Nephron progenitor cell (in vitro differentiated cells): ENCODE measurements at regions not wholly inside any gene's neighbourhood (a gene's known extent, or its start where the extent isn't known, plus 50 kb on each side); places are given as distances from the start of the nearest gene placed in this dataset.

Source experiments
- DNase-seq: peaks from one replicate; pipeline ENCODE4 v3.0.0; 2021
- H3K27ac Mint-ChIP-seq: 2 replicates; pipeline ENCODE4 v1.8.0; 2021; ENCODE audit warnings: mild to moderate bottlenecking, moderate library complexity, mixed read lengths
- H3K27me3 Mint-ChIP-seq: 2 replicates; pipeline ENCODE4 v1.8.0; 2021; ENCODE audit warnings: mild to moderate bottlenecking, low read depth, mixed read lengths; ENCODE audit not compliant: poor library complexity
- H3K36me3 Mint-ChIP-seq: 2 replicates; pipeline ENCODE4 v1.8.0; 2021; ENCODE audit warnings: low read depth, mixed read lengths
- H3K4me1 Mint-ChIP-seq: 2 replicates; pipeline ENCODE4 v1.8.0; 2021; ENCODE audit warnings: mixed read lengths
- H3K4me3 Mint-ChIP-seq: 2 replicates; pipeline ENCODE4 v1.8.0; 2021; ENCODE audit warnings: mild to moderate bottlenecking, moderate library complexity, mixed read lengths
- H3K9me3 Mint-ChIP-seq: 2 replicates; pipeline ENCODE4 v1.8.0; 2021; ENCODE audit warnings: mild to moderate bottlenecking, moderate library complexity, mixed read lengths
- TF ChIP-seq, protein P1 (sequence below): fragments of 200-600 bp; sonication (generic); IDR thresholded peaks from 2 replicates; pipeline ENCODE4 v1.5.0; 2021; ENCODE audit warnings: antibody characterized with exemption

DNA sequence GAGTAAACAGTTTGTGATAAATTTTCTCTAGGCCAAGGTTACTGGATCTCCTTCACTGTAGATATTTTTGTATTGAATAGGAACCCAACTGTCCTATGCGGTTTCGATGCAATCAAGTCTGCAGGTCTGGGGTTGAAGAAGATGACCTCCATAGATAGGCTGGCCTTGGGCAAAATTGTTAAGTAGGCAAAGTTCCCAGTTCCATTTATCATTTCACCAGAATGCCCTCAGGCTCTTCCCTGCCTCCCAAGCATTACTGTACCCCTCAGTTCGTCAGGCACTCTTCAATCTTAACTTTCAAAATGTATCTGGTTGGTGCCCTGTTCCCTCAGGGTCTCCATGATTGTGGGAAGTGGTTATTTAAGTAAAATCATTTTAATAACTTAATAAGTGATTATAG is 1802.9 kb upstream of the WWC1 start:
- no peak for DNase-seq
- TF ChIP-seq, protein P1, sequence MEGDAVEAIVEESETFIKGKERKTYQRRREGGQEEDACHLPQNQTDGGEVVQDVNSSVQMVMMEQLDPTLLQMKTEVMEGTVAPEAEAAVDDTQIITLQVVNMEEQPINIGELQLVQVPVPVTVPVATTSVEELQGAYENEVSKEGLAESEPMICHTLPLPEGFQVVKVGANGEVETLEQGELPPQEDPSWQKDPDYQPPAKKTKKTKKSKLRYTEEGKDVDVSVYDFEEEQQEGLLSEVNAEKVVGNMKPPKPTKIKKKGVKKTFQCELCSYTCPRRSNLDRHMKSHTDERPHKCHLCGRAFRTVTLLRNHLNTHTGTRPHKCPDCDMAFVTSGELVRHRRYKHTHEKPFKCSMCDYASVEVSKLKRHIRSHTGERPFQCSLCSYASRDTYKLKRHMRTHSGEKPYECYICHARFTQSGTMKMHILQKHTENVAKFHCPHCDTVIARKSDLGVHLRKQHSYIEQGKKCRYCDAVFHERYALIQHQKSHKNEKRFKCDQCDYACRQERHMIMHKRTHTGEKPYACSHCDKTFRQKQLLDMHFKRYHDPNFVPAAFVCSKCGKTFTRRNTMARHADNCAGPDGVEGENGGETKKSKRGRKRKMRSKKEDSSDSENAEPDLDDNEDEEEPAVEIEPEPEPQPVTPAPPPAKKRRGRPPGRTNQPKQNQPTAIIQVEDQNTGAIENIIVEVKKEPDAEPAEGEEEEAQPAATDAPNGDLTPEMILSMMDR, result no peak
- H3K27me3 Mint-ChIP-seq, result no peaks in the 10 kb centered on the region
- no peaks in the 10 kb centered on the region for H3K36me3 Mint-ChIP-seq
- H3K9me3 Mint-ChIP-seq, result no peaks in the 10 kb centered on the region
- no peaks in the 10 kb centered on the region for H3K4me1 Mint-ChIP-seq
- no peak overlapping the region for H3K27ac Mint-ChIP-seq
- no peak overlapping the region for H3K4me3 Mint-ChIP-seq

DNA sequence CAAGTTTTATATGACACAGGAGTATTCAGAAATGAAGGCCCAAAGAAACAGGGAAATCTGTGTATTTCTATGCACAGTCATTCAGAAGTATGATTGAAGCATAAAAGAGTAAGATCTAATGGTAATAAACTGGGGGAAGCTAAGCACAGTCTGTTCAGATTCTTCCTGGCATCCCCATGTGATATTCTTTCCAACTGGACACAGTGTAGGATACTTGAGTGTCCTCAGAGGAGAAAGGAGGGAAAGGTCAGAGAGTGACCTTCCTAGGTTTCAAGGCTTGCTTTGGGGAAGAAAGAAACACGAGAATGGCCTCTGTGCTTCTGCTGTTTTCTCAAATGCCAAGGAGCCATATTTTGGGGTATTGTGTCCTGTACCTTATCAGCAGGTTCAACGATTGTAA is 1798.4 kb upstream of the WWC1 start:
- no peak overlapping the region for H3K4me3 Mint-ChIP-seq
- TF ChIP-seq, protein P1, result no peak

DNA sequence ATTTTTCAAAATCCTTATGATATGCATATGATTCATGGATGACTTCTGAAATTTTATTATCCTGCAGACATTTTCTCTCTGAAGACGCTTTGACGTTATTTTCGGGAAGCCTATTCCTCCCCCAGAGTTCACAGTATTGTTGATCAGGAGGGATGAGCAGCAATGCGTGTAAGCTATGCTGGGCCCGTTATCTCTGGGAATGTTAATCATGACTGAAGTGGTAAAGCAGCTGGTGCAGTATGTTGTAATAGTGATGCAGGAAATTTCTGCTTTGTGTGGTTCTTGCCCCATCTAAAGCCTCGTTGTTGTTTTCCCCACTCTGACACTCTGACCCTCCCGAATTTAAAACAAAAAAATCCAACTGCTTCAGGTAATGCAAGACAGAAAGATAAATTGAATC is 1797.8 kb upstream of the WWC1 start:
- DNase-seq, result no peak
- TF ChIP-seq, protein P1, result no peak
- H3K36me3 Mint-ChIP-seq, result no peaks in the 10 kb centered on the region
- no peak overlapping the region for H3K27ac Mint-ChIP-seq
- peaks cover 3% of the 10 kb centered on the region for H3K27me3 Mint-ChIP-seq
- H3K4me3 Mint-ChIP-seq, result no peak overlapping the region
- no peaks in the 10 kb centered on the region for H3K9me3 Mint-ChIP-seq
- no peaks in the 10 kb centered on the region for H3K4me1 Mint-ChIP-seq

More for the DNA sequence above, 1798.4 kb upstream of the WWC1 start:
- no peak overlapping the region for H3K27ac Mint-ChIP-seq
- DNase-seq, result no peak
- no peaks in the 10 kb centered on the region for H3K36me3 Mint-ChIP-seq
- H3K9me3 Mint-ChIP-seq, result no peaks in the 10 kb centered on the region
- no peaks in the 10 kb centered on the region for H3K4me1 Mint-ChIP-seq
- H3K27me3 Mint-ChIP-seq, result peaks cover 3% of the 10 kb centered on the region

DNA sequence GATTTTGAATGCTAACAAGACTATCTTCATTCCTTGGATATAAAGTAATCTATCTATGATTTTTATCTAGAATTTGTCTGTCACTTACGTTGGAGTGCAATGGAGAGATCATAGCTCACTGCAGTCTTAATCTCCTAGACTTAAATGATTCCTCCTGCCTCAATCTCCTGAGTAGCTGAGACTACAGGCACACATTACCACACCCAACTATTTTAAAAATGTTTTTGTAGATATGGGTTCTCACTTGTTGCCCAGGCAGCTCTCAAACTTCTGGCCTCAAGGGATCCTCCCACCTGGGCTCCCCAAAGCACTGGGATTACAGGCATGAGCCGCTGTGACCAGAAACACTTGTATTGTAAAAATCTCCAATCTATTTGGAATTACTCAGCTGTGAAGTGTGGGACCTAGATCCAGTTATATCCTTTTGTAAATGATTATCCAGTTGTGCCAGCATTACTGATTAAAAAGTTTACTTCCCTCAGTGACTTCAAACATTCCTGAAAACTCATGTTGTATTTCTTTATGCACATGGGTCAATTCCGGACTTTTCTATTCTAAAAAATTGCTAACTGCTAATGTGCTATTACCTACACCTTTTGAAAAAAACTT is 1793.8 kb upstream of the WWC1 start:
- Mint-ChIP-seq H3K4me3 (no peak overlapping the region), H3K27me3 (peaks cover 3% of the 10 kb centered on the region), H3K9me3 (no peaks in the 10 kb centered on the region), H3K4me1 (peaks cover 14% of the 10 kb centered on the region), H3K27ac (no peak overlapping the region), H3K36me3 (no peaks in the 10 kb centered on the region)
- DNase-seq, result no peak
- TF ChIP-seq, protein P1, result no peak

DNA sequence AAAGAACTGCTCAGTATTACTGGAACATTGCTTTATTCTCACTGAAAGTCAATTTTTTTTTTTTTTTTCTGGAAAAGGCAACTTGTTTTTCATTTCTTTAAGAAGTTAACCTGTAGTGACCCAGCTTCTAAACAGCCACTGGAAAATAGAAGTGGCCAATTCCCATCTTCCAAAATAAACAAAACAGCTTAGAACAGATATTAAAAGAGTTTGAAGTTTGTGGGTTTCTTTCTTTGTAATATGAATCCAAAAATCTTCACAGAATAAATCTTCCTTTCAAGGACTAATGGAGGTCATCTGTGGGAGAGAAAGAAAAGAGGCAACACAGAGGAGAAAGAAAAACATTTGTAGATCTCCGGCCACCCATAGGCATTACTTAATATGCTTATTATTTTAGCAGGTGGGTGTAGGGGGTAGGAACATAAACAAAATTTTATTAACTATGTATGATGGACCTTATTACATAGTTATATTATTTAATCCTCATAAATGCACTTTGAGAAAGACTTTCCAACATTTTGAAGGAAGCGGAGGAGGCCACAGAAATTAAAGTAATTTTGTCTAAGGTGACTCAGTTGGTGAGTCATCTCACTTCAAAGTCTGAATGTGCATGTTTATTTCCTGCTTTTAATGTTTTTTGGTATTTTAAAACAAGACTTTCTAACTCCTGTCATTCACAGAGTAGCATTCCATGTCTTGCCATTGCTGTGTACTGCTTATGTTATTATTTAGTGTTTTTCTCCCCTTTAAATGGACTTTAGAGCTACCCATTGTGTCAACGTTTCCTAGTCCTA is 1791.8 kb upstream of the WWC1 start:
- TF ChIP-seq, protein P1, result no peak
- Mint-ChIP-seq H3K36me3 (no peaks in the 10 kb centered on the region), H3K27ac (no peak overlapping the region)

DNA sequence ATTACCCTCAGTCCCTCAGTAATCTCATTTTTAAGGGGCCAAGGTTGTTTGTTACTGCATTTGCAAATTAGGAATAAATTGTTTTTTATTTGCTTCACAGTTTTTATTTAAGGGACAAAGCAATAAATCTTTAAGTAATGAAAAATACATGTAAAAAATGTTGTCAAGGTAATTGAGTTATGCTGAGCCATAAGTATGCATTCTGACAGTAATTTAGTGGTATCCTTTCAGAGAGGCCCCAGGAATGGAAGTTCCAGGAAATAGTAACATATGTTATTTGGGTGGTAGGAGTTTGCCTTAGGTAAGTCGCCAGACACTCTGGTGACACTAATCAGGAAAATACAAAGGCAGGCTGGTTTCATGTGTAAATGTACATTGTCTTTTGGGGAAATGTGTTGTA is 1787.9 kb upstream of the WWC1 start:
- Mint-ChIP-seq H3K9me3 (no peaks in the 10 kb centered on the region), H3K4me1 (peaks cover 14% of the 10 kb centered on the region), H3K4me3 (no peak overlapping the region), H3K36me3 (no peaks in the 10 kb centered on the region), H3K27ac (no peak overlapping the region), H3K27me3 (no peaks in the 10 kb centered on the region)
- TF ChIP-seq, protein P1, result no peak
- DNase-seq, result no peak

More for the DNA sequence above, 1791.8 kb upstream of the WWC1 start:
- H3K9me3 Mint-ChIP-seq, result no peaks in the 10 kb centered on the region
- no peak for DNase-seq
- peaks cover 14% of the 10 kb centered on the region for H3K4me1 Mint-ChIP-seq
- H3K4me3 Mint-ChIP-seq, result no peak overlapping the region
- peaks cover 3% of the 10 kb centered on the region for H3K27me3 Mint-ChIP-seq
